DMS53 treated with DMSO at 0.1 percent for 48 hours (cell line): ENCODE measurements at regions not wholly inside any gene's neighbourhood (a gene's known extent, or its start where the extent isn't known, plus 50 kb on each side); places are given as distances from the start of the nearest gene placed in this dataset.
"Not testable (repeated sequence)": the region's sequence is repeated elsewhere in the genome, so short reads cannot be mapped to it uniquely, and the experiment has no call there.

Experiments used
- DNase-seq: peaks from one replicate; lab custom pipeline; 2025; ENCODE audit not compliant: unreplicated experiment; lab: John Stamatoyannopoulos, UW

GRCh38 chr6:23534351-23534750, 591.7 kb upstream of the NRSN1 start:
- no peak for DNase-seq

- no peak for DNase-seq
Measured at GRCh38 chr6:23535101-23535500, 590.9 kb upstream of the NRSN1 start.

GRCh38 chr6:23537828-23538227, 588.2 kb upstream of the NRSN1 start:
- no peak for DNase-seq

GRCh38 chr6:23547851-23548250, 578.2 kb upstream of the NRSN1 start:
- DNase-seq: peak; percentile 46

GRCh38 chr6:23554953-23555352, 571.1 kb upstream of the NRSN1 start:
- DNase-seq: not testable (repeated sequence)

- no peak for DNase-seq
Measured at GRCh38 chr6:23559587-23560343, 566.2 kb upstream of the NRSN1 start.

- no peak for DNase-seq
Measured at GRCh38 chr6:23561732-23562131, 564.3 kb upstream of the NRSN1 start.

- DNase-seq: no peak
Measured at GRCh38 chr6:23562554-23562953, 563.5 kb upstream of the NRSN1 start.

GRCh38 chr6:23563323-23563722, 562.7 kb upstream of the NRSN1 start:
- DNase-seq: no peak

GRCh38 chr6:23566418-23566817, 559.6 kb upstream of the NRSN1 start:
- peak; percentile 5 for DNase-seq

GRCh38 chr6:23568292-23568691, 557.7 kb upstream of the NRSN1 start:
- no peak for DNase-seq

- no peak for DNase-seq
Measured at GRCh38 chr6:23584134-23584763, 541.8 kb upstream of the NRSN1 start.

GRCh38 chr6:23587582-23587981, 538.4 kb upstream of the NRSN1 start:
- peak; percentile 4 for DNase-seq

- no peak for DNase-seq
Measured at GRCh38 chr6:23589811-23590210, 536.2 kb upstream of the NRSN1 start.

GRCh38 chr6:23590498-23591126, 535.4 kb upstream of the NRSN1 start:
- no peak for DNase-seq

- no peak for DNase-seq
Measured at GRCh38 chr6:23591761-23592160, 534.3 kb upstream of the NRSN1 start.

GRCh38 chr6:23600118-23600517, 525.9 kb upstream of the NRSN1 start:
- DNase-seq: no peak

GRCh38 chr6:23601811-23602345, 524.1 kb upstream of the NRSN1 start:
- DNase-seq: no peak

- DNase-seq: no peak
Measured at GRCh38 chr6:23608931-23609435, 517.0 kb upstream of the NRSN1 start.

- no peak for DNase-seq
Measured at GRCh38 chr6:23611776-23612381, 514.1 kb upstream of the NRSN1 start.

- no peak for DNase-seq
Measured at GRCh38 chr6:23618366-23618765, 507.6 kb upstream of the NRSN1 start.
